Astrocyte (in vitro differentiated cells and primary cell): ENCODE measurements at regions not wholly inside any gene's neighbourhood (a gene's known extent, or its start where the extent isn't known, plus 50 kb on each side); places are given as distances from the start of the nearest gene placed in this dataset.

Source experiments
- DNase-seq: peaks from one replicate; pipeline ENCODE4 v3.0.0-alpha.2; 2010; ENCODE audit warnings: low read depth
- FAIRE-seq: peaks from 2 replicates; lab custom pipeline; 2011; peaks lifted over from hg19 to GRCh38; lab: Jason Lieb, UNC
- H2AFZ ChIP-seq: 2 replicates; pipeline ENCODE4 v1.6.0; 2012; ENCODE audit warnings: low read depth, low read length, inconsistent platforms
- H3K27ac ChIP-seq: 2 replicates; pipeline ENCODE4 v1.5.1; 2011; ENCODE audit warnings: low read depth, low read length, inconsistent platforms
- H3K27me3 ChIP-seq: 2 replicates; pipeline ENCODE4 v1.6.0; 2011; ENCODE audit warnings: low read length, inconsistent platforms; ENCODE audit not compliant: insufficient read depth
- H3K36me3 ChIP-seq: 2 replicates; pipeline ENCODE4 v1.5.1; 2011; ENCODE audit warnings: low read length, inconsistent platforms; ENCODE audit not compliant: insufficient read depth
- H3K4me1 ChIP-seq: 2 replicates; pipeline ENCODE4 v1.5.1; 2011; ENCODE audit warnings: low read length, inconsistent platforms; ENCODE audit not compliant: insufficient read depth
- H3K4me2 ChIP-seq: 2 replicates; pipeline ENCODE4 v1.6.0; 2012; ENCODE audit warnings: low read length, inconsistent platforms
- H3K4me3 ChIP-seq: 2 replicates; pipeline ENCODE4 v1.5.1; 2011; ENCODE audit warnings: low read depth, mild to moderate bottlenecking, low read length, inconsistent platforms; ENCODE audit not compliant: insufficient read depth
- H3K79me2 ChIP-seq: 2 replicates; pipeline ENCODE4 v1.6.0; 2012; ENCODE audit warnings: mild to moderate bottlenecking, low read length, inconsistent platforms; ENCODE audit not compliant: insufficient read depth
- H3K9ac ChIP-seq: 2 replicates; pipeline ENCODE4 v1.6.0; 2012; ENCODE audit warnings: mild to moderate bottlenecking, low read length, inconsistent platforms
- H3K9me3 ChIP-seq: 2 replicates; pipeline ENCODE4 v1.5.1; 2012; ENCODE audit warnings: low read depth, mild to moderate bottlenecking, low read length, inconsistent platforms; ENCODE audit not compliant: insufficient read depth
- H4K20me1 ChIP-seq: 2 replicates; pipeline ENCODE4 v1.6.0; 2012; ENCODE audit warnings: low read length, inconsistent platforms; ENCODE audit not compliant: insufficient read depth
- H3K27ac Mint-ChIP-seq: one replicate; pipeline ENCODE4 v1.8.0; 2021; ENCODE audit warnings: mild to moderate bottlenecking, mixed read lengths; ENCODE audit not compliant: unreplicated experiment
- H3K27me3 Mint-ChIP-seq: one replicate; pipeline ENCODE4 v1.8.0; 2021; ENCODE audit warnings: low read depth, mixed read lengths; ENCODE audit not compliant: unreplicated experiment
- H3K36me3 Mint-ChIP-seq: one replicate; pipeline ENCODE4 v1.8.0; 2021; ENCODE audit warnings: low read depth, mixed read lengths; ENCODE audit not compliant: unreplicated experiment
- H3K4me1 Mint-ChIP-seq: one replicate; pipeline ENCODE4 v1.8.0; 2021; ENCODE audit warnings: low read depth, mixed read lengths; ENCODE audit not compliant: unreplicated experiment
- H3K4me3 Mint-ChIP-seq: one replicate; pipeline ENCODE4 v1.8.0; 2021; ENCODE audit warnings: mild to moderate bottlenecking, moderate library complexity, mixed read lengths; ENCODE audit not compliant: unreplicated experiment
- H3K9me3 Mint-ChIP-seq: one replicate; pipeline ENCODE4 v1.8.0; 2021; ENCODE audit warnings: mild to moderate bottlenecking, mixed read lengths; ENCODE audit not compliant: unreplicated experiment
- CTCF ChIP-seq: IDR thresholded peaks from 2 replicates; pipeline ENCODE4 v1.5.1; 2011; ENCODE audit warnings: low read depth, mild to moderate bottlenecking, inconsistent platforms, low read length, moderate library complexity; ENCODE audit not compliant: insufficient read depth
- EZH2 ChIP-seq: IDR thresholded peaks from 2 replicates; pipeline ENCODE4 v1.6.1; 2012; ENCODE audit warnings: mild to moderate bottlenecking, low read length, inconsistent platforms; ENCODE audit not compliant: insufficient read depth

GRCh38 chr5:164300295-164300694, 794.9 kb downstream of the MAT2B start:
- Mint-ChIP-seq H3K27me3 (no peaks in the 10 kb centered on the region), H3K9me3 (no peaks in the 10 kb centered on the region), H3K4me3 (no peak overlapping the region), H3K4me1 (peaks cover 3% of the 10 kb centered on the region), H3K36me3 (no peaks in the 10 kb centered on the region), H3K27ac (no peak overlapping the region)
- TF ChIP-seq EZH2 (no peak), CTCF (no peak)
- Histone ChIP-seq H3K9ac (no peak overlapping the region), H3K27ac (no peak overlapping the region), H3K36me3 (no peaks in the 10 kb centered on the region), H3K4me3 (no peak overlapping the region), H3K27me3 (no peaks in the 10 kb centered on the region), H3K79me2 (no peaks in the 10 kb centered on the region), H3K4me2 (no peak overlapping the region), H2AFZ (no peak overlapping the region), H3K9me3 (no peaks in the 10 kb centered on the region), H3K4me1 (peaks cover 14% of the 10 kb centered on the region), H4K20me1 (no peaks in the 10 kb centered on the region)
- FAIRE-seq, result no peak
- no peak for DNase-seq

GRCh38 chr5:164301136-164301535, 795.7 kb downstream of the MAT2B start:
- Histone ChIP-seq H4K20me1 (no peaks in the 10 kb centered on the region), H3K27ac (no peak overlapping the region), H3K4me1 (peaks cover 14% of the 10 kb centered on the region), H3K36me3 (no peaks in the 10 kb centered on the region), H3K4me3 (no peak overlapping the region), H3K9me3 (no peaks in the 10 kb centered on the region), H3K27me3 (no peaks in the 10 kb centered on the region), H2AFZ (no peak overlapping the region), H3K79me2 (no peaks in the 10 kb centered on the region), H3K9ac (no peak overlapping the region), H3K4me2 (no peak overlapping the region)
- FAIRE-seq (no peak), DNase-seq (no peak)
- H3K9me3 Mint-ChIP-seq, result no peaks in the 10 kb centered on the region
- H3K4me1 Mint-ChIP-seq, result peaks cover 3% of the 10 kb centered on the region
- TF ChIP-seq EZH2, result no peak
- no peak for TF ChIP-seq CTCF
- no peak overlapping the region for H3K27ac Mint-ChIP-seq
- no peak overlapping the region for H3K4me3 Mint-ChIP-seq
- H3K36me3 Mint-ChIP-seq, result no peaks in the 10 kb centered on the region
- H3K27me3 Mint-ChIP-seq, result no peaks in the 10 kb centered on the region

GRCh38 chr5:164301708-164302107, 796.3 kb downstream of the MAT2B start:
- no peak overlapping the region for H3K4me3 ChIP-seq
- H4K20me1 ChIP-seq, result no peaks in the 10 kb centered on the region
- no peaks in the 10 kb centered on the region for H3K27me3 ChIP-seq
- H3K27me3 Mint-ChIP-seq, result no peaks in the 10 kb centered on the region
- no peaks in the 10 kb centered on the region for H3K9me3 ChIP-seq
- no peaks in the 10 kb centered on the region for H3K79me2 ChIP-seq
- no peak overlapping the region for H3K9ac ChIP-seq
- H3K4me3 Mint-ChIP-seq, result no peak overlapping the region
- no peak for DNase-seq
- no peaks in the 10 kb centered on the region for H3K36me3 Mint-ChIP-seq
- H3K9me3 Mint-ChIP-seq, result no peaks in the 10 kb centered on the region
- H3K36me3 ChIP-seq, result no peaks in the 10 kb centered on the region
- no peak overlapping the region for H3K4me2 ChIP-seq
- H2AFZ ChIP-seq, result no peak overlapping the region
- peaks cover 3% of the 10 kb centered on the region for H3K4me1 Mint-ChIP-seq
- H3K27ac ChIP-seq, result no peak overlapping the region
- no peak overlapping the region for H3K27ac Mint-ChIP-seq
- FAIRE-seq, result no peak
- H3K4me1 ChIP-seq, result peaks cover 12% of the 10 kb centered on the region
- no peak for TF ChIP-seq CTCF
- TF ChIP-seq EZH2, result no peak
